GM18870 (cell line): ENCODE measurements at regions not wholly inside any gene's neighbourhood (a gene's known extent, or its start where the extent isn't known, plus 50 kb on each side); places are given as distances from the start of the nearest gene placed in this dataset.

Experiments used
- ATAC-seq: cut with Tn5 transposase; IDR thresholded peaks from one replicate; pipeline ENCODE4 v1.9.1; 2021; ENCODE audit warnings: moderate library complexity; ENCODE audit not compliant: unreplicated experiment

DNA sequence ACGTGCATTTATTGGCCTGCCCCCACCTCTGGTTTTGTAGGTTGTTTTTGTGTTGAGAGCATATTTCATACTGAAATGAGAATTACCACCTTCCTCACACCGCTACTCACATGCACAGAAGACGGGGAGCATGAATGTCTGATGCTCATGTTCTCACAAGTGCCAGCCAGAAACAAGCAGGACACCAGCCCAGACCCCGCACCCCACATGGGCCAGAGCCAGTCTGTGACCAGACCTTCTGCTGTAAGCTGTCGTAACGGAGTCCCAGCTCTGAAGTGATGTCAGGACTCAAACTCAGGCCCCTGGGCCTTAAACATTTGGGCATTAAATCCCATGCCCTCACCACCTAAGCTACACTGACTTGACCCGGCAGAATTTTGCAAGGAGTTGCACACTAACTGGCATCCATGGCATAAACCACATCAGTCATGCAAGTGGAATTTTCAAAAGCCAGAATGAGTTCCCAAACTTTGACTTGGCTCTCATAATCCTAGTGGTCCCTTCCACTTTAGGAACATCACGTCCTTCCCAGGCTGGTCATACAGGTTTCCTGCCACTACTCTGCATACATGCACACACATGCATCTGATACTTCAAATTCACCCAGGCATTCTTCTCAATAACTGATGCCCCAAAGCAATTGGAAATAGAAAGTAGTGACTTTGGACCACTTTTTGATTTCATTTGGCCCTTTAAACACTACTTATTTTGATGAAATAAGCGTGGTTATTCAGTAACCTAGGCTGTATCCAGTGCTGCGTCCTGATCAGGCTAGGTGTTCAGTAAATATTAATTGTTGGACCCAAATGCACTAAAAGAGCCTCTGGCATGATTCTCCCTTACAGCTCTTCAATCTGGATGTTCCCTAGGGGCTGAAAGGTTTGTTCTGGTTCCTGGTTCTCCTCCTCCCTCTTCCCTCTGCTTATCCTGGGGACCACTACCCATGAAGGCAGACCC lies 223.1 kb upstream of the ID2 start:
- ATAC-seq: no peak

DNA sequence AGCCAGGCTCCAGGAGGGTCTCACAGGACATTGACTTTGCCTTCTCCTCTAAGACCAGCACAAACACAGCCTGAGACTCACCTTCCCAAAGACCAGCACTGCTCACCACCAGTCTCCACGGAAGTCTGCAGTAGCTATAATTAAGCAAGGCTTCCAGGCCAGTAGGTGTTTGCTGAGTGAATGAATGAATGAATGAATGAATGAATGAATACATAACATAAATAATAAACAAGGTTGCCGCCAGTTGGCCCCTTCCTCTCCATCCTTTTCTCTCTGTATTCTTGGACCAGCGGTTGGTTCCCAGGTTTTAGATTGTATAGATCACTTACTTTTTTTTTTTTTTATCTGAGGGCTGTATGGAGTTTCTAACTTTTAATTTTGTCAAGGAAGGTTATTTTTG lies 222.4 kb upstream of the ID2 start:
- ATAC-seq: no peak

DNA sequence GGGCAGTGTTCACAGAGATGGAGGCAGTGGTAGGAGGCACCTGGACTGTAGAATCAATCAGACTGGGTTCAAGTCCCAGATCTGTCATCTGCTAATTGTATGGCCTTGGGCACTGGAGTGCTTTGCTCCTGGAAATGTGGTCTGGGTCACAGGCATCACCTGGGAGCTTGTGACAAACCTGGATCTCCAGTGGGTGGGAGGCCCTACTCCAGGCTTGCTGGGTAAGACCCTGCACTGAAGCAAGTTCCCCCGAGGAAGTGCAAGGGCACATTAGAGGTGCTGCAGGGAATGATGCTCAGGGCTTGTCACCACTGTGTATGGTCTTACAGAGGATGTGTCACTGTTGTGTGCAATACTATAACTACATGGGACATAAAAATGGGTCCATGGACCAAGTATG lies 220.5 kb upstream of the ID2 start:
- ATAC-seq: no peak

DNA sequence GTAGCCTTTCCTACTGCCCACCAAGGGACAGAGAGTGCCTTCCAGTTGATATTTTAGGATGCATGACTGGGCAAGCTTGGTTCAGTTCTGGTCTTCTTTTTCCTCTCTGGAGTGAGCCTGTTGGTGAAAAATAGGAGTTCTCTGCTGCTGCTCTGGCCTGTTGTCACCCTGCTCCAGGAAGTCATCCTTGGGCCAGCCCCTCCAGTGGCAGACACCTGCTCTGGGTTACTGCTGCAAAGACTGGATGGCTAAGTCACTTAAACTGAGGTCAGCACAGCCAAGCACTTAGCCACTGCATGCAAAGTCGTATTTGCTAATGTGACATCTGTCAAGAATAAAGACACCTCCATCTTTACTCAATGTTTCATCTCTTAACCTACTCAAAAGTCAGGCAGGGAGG lies 219.6 kb upstream of the ID2 start:
- no peak for ATAC-seq

DNA sequence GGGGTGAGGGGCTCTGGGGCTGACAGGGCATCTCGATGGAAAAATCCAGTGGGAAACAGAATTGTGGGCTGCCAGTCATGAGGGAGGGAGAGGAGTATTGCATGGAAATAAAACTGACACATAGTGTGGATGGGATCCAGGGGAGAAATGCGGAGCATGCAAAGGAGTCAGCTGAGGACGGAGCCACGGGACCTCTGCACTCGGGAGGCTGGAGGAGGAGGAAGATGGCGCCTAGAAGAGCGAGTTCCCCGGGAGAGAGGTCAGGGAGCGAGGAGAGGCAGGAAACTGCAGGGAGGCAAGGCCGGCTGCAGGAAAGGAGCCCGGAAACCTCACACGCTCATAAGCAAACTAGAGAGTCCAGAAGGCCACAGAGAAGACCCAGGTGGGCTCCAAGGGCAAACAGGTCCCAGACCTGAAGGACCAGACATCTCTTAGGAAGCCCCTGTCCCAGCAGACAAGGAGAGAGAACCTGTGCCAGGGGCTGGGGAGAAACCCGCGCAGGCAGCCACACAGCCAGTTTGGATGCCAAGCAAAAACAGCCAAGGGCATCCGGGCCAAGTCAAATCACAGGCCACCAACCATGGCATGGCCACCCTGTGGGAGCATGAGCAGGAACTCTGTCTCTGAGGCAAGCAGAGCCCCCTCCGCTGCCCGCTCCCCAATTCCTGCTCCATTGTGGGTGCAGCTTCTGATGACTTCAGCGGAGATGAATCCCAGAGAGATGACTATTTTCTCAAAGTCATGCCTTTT lies 218.8 kb upstream of the ID2 start:
- no peak for ATAC-seq

DNA sequence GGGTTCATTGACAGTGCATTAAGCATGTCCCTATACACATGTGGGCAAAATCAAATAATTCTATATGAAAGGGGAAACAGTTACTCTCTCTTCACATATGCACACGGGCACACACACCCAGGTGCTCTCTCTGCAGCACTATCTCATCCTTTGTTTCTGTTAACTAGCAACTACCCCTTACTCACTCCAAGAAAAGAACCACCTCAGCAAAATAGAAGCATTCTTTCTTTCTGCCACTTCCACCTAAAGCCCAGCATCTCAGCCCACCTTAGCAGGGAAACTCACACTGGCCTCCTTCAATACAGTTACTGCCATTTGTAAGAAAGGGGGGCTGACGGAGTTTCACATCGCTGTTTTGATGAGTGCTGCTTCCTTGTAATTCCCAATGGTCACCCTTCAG lies 216.3 kb upstream of the ID2 start:
- no peak for ATAC-seq

DNA sequence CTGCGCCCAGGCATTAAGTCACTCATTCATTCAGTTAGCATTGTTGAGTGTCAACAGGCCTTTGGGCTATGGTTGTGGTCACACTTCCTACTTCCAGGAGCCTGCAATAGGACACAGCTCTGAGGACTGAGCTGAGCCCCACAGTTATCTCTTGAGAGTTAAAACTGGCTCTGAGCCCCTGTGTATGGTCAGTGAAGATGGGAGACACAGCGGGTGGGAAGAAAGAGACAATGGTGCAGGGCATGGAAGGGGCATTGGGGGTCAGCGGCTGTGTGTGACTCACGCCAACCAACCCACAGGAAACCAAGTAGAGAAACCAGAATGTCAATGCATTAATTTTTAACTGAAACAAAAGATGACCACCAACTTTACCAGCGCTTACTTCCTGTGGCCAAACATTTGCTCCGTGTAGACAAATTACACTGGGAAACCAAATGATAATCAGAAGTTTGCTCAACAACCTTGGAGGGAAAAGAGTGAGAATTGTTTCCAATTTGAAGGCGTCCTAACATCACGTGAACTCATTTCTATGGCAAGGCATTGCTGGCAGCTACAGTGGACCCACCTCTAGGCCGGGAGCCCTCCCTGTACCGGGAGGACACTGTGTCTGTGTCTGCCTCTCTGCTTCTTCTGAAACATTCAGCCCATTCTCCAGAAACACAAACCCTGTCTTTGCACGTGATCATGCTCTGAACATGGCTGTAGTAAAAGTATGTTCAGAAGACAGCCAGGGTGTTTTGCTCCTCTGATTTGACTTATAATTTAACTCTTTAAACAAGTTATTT lies 212.0 kb upstream of the ID2 start:
- ATAC-seq: peak; percentile 63

DNA sequence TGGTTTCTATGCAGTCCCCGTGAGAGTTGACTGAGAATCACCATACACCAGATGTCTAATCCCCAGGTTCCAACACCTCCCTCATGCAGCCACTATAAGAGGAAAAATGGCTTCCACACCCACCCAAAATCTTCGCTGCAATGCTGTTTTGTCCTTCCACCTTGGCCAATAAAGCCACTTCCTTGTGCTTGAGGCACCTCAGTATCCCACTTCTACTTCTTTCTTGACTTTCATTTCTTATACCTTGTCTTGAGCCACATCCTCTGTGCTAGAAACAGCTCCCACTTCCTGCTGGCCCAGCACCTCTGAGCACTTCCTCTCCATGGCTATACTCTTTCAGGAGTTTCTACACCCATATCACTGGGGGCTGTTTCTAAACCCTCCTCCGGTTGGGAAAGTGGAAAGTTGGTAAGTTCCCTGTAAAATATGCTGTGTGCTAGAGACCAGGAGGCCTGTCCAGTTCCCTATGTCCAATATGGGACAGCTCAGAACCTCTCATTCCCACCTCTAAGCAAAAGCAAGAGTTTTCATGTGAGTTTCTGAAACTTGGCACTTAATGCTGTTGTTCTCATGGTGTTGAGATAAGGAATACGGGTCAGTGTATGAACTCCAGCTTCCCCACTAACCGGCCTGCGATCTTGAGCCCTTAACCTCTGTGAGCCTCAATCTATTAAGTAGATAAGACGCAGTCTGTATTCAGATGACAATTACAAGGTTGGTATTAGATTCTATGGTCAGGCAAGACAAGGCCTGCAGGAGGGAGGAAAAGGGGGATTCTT lies 209.1 kb upstream of the ID2 start:
- peak; percentile 51 for ATAC-seq

DNA sequence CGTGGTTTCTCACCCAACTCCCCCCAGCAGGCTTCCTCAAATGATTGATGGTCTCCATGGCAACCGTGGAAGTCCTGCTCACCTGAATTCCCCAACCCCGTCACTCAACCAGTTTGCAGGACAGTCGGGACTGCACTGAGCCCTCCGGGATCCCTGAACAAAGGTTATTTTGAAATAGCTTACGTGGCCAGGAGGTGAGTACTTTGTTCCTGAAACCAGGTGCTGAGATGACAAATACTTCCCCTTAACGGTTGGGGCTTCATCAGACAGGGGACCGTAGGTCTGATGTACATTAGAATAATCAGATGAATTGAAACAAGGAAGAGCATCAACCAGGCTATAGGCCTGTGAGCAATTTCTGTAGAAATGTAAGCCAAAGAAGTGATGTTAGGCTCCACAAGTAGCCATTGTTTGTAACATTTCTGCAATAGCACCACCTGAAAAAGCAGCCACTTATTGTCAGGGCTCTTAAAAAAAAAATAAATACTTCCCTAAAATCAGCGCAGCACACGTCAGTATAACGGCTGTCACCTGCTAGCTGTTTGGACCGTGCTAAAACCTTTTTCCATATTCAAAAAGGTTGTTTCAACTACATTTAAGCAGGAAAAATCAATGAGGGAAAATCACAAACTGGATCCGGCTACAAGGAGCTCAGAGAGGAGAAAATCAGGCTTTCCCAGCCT lies 206.4 kb upstream of the ID2 start:
- ATAC-seq: no peak

DNA sequence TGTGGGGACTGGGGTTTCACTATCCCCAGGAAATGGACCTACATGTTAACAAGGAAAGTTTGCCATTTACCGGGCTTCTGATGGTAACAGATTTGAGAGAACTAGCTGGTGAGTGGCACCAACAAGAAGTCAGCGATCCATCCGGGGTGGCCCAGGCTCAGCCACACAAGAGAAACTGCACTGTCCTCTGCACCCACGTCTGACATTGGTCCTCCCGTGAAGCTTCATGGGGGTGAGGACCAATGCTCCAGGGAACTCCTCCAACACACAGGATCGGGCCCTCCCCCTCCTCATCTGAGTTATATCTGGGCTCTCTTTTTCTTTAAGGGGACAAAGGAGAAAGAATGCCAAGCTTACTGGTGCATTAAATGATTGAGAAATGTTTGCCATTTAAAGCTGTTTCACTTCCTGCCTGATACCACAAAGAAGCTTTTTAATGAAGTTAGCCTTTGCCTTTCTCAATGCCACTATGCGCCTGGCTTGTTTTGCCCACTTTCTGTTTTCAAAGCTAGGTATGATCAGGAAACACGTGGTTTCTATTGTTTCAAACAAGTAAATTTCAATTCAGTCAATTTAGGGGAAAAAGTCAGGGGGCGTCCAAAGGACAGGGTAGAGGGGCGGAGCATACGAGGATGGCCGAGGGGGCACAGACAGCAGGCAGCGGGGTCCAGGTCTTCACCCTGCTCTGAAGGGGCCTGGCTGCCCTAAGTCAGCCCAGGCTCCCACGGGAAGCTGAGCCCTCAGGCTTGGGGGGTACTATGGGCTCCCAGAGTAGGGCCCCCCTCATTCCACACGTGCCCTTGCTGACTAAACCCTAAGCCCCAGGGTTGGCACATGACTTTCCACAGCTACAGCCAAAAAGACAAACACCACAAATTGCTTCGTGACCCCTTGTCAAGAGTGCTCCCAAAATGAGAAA lies 204.0 kb upstream of the ID2 start:
- peak; percentile 50 for ATAC-seq

DNA sequence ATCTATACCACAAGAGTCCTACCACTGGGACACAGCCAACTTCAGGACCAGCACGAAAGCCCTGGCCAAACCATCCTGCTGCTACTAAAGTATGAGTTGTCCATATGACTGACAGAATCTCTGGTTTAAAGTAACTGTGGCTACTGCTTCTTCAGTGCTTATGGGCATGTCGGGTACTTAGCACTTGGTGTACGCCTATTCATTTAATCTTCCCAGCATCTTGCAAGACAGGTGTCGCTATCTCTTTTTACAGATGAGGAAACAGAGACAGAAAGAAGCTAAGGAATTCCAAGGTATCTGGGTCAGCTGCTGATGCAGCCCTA lies 203.4 kb upstream of the ID2 start:
- no peak for ATAC-seq

DNA sequence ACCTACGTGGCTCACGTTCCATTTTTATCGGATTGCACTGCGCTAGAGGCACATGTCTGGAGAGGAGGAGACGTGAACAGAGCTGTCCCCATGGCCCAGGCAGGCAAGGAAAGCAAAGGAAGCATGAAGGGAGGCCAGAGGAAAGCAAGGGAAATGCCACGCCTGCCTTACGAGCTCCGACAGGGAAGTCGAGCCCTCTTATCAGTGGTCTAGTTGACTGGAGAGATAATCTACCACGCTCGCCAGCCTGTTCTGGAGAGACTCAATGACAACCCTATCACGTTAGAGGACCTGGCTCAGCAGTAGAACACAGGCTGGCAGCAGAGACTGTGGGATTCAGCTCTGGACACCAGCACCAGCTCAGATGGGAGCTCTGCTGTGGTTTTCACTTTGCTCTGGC lies 202.6 kb upstream of the ID2 start:
- ATAC-seq: no peak

DNA sequence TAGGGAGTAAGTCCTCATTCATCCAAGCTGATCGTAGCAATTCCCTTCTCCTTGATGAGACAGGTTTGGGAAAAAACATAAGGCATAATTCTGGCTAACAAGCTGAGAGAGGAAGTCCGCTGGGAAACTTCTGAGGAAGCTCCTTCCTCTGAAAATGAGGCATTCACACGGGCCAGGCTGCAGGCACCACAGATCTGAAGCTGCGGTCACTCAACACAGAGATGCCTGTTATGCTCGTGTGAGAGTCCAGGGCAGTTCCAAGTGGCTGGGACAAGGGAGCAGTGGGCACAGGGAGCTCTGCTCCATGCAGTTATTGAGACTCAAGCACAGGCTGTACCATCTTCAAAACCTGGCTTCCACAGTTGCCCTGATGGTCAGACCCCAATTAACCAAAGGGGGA lies 200.9 kb upstream of the ID2 start:
- ATAC-seq: no peak

DNA sequence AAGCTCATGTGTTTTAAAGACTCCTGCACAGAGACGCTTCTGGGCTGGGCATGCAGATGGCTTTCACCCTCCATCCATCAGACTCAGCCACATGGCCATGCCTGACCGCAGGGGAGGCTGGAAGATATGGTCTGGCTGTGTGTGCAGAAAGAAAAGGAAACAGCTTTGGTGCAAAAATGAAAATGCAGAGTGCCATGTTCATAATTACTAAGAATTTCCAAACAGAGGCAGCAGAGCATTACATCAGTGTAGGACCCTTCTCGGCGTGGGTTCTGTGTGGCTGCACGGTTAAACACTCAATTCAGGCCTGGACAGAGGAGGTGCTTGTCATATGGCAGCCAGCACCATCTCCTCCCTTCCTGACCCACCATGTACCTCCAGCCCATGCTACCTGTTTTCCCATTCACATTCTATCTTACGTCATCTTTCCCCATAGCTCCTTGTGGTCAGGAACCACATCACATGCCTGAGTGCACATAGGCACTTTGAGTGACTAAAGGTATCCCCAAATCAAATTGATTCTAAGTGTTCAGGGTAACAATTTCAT lies 200.3 kb upstream of the ID2 start:
- peak; percentile 35 for ATAC-seq

DNA sequence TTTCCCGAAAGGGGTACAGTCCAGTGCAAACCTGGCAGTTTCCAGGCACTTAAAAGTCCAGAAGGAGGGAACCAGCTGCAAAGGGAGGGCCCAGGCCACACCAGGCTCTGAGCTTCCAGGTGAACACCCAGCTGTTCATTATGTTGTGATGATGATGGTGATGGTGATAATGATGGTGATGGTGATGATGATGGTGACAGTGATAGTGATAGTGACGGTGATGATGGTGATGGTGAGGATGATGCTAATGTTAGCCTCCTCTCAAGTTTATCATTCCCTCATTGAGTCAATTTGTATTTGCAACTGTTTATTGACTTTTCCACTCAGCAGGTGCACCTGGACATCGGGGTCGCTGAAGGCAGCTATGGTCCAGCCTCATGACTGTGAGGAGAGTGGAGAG lies 199.4 kb upstream of the ID2 start:
- no peak for ATAC-seq

DNA sequence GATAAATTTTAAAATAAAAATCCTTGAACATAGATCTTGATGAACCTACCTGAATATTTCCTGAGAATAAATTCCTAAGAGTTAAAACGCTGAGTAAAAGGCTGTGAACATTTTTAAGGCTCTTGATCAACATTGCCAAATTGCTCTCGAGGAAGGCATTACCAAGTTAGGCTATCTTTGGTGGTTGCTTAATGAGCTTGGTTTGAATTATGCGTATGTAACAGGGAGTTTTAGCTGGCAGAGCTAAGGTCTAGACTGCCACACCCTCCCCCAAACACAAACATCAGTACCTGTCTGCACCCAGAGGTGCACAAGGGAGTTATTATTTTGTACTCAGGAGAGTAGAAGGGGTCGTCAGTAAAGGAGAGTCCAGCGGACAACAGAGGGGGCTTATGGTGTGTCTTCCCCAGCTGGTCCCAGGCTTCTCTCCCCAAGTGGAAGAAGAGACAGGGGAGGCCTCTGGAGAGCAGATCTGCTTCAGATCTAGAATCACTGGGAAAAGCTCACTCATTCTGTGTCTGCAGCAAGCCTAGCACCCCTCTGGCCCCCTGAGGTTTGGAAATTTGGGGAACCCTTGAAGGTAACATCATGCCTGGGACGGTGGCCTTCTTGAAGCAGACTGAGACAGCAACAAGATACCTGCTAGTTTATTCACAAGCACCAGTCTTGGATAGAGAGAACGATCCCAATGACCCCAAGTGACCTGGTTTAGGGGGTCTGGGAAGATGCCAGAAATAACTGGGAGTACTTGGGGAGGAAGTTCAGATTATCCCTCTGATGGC lies 197.2 kb upstream of the ID2 start:
- no peak for ATAC-seq

DNA sequence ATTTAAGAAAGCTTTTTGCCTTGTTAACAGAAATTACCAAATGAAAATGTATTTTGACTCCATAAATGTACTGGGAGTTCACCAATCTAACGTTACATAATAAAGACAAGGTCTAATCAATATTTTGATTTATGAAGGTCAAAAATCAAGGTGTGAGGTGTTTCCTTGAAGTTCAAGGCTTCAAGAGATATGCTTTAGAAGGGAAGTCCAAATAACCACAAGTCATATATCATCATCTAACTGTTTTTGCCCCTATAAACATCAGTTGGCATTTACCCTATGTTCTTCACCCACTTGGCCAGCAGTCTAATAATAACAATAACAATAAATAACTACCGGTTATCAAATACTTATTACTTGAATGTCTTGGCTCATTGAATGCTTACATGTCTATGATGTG lies 196.1 kb upstream of the ID2 start:
- ATAC-seq: no peak

DNA sequence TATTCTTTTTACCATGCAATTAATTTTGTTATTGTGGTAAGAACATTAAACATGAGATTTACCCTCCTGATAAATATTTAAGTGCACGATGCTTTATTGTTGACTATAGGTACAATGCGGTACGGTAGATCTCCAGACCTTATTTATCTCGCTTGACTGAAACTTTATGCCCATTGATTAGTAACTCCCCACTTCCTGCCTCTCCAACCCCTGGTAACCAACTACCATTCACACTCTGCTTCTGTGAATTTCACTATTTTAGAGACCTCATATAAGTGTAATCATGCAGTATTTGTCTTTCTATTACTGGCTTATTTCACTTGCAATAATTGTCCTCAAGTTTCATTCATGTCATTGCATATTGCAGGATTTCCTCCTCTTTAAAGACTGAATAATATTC lies 195.7 kb upstream of the ID2 start:
- ATAC-seq: no peak
